ENCODE measurements at regions not wholly inside any gene's neighbourhood (a gene's known extent, or its start where the extent isn't known, plus 50 kb on each side); places are given as distances from the start of the nearest gene placed in this dataset.

- TF ChIP-seq POLR2AphosphoS5 (IDR thresholded peaks at IDR 0.05; ENCODE audit: low read depth, low read length) (no peak), SIN3A (IDR thresholded peaks at IDR 0.05; ENCODE audit: borderline replicate concordance, insufficient read depth, low read depth, low read length) (no peak), CTCF (IDR thresholded peaks at IDR 0.05) (no peak), REST (IDR thresholded peaks at IDR 0.05; ENCODE audit: insufficient read depth in 1 of 2, low read depth in 2 of 2, low read length in 1 of 2) (no peak), TCF7L2 (IDR thresholded peaks at IDR 0.05; ENCODE audit: low read depth, low read length) (no peak)
- CTCF ChIA-PET = no interaction called here
- Histone ChIP-seq H3K4me1 (ENCODE audit: control insufficient read depth, insufficient read depth, low read length) (peaks cover 19% of the 10 kb centered on the region), H3K9me3 (ENCODE audit: control insufficient read depth, insufficient read depth, low read depth, low read length) (peaks cover 20% of the 10 kb centered on the region; the same call in 1 of the 2 replicates), H3K27ac (ENCODE audit: low read length) (peak overlapping the region; percentile 100), H3K27me3 (ENCODE audit: control insufficient read depth, insufficient read depth, low read length) (no peaks in the 10 kb centered on the region), H3K36me3 (ENCODE audit: control insufficient read depth, insufficient read depth, low read length) (no peaks in the 10 kb centered on the region), H3K4me3 (ENCODE audit: low read depth in 2 of 2, low read length in 2 of 2) (no peak overlapping the region)
- no TSS peak for BruUV-seq (replicated peaks)
- in situ Hi-C loops (cut with HindIII; ENCODE audit: low pct_unique_long_range_greater_than_20kb, low sequenced_read_pairs) (no loop called here), intact Hi-C loops (cut with micrococcal nuclease; ENCODE audit: unreplicated experiment) (no loop called here)
- POLR2A ChIA-PET = interaction anchor here (1.5 kb wide), 1 partner anchor 52 kb away, joined by 4 read pairs; no protein-coding TSS in a partner anchor
- ATAC-seq (no peak), DNase-seq (ENCODE audit: low read depth, low spot score) (no peak)
Measured at GRCh38 chr1:8112611-8113261, 86.6 kb upstream of the ERRFI1 start.

- peaks cover 20% of the 10 kb centered on the region; the same call in 1 of the 2 replicates for H3K9me3 ChIP-seq (ENCODE audit: control insufficient read depth, insufficient read depth, low read depth, low read length)
- POLR2A ChIA-PET = no interaction called here
- BruUV-seq (replicated peaks) = no TSS peak
- no peak overlapping the region for H3K4me3 ChIP-seq (ENCODE audit: low read depth in 2 of 2, low read length in 2 of 2)
- peak overlapping the region; percentile 100; the same call in 1 of the 2 replicates for H3K27ac ChIP-seq (ENCODE audit: low read length)
- no peak for DNase-seq (ENCODE audit: low read depth, low spot score)
- H3K27me3 ChIP-seq (ENCODE audit: control insufficient read depth, insufficient read depth, low read length) = no peaks in the 10 kb centered on the region
- no peak for ATAC-seq
- H3K4me1 ChIP-seq (ENCODE audit: control insufficient read depth, insufficient read depth, low read length) = peaks cover 9% of the 10 kb centered on the region
- in situ Hi-C loops (cut with HindIII; ENCODE audit: low pct_unique_long_range_greater_than_20kb, low sequenced_read_pairs) (no loop called here), intact Hi-C loops (cut with micrococcal nuclease; ENCODE audit: unreplicated experiment) (no loop called here)
- CTCF ChIA-PET = no interaction called here
- no peaks in the 10 kb centered on the region for H3K36me3 ChIP-seq (ENCODE audit: control insufficient read depth, insufficient read depth, low read length)
- TF ChIP-seq POLR2AphosphoS5 (IDR thresholded peaks at IDR 0.05; ENCODE audit: low read depth, low read length) = no peak
- TF ChIP-seq TCF7L2 (IDR thresholded peaks at IDR 0.05; ENCODE audit: low read depth, low read length) = no peak
- no peak for TF ChIP-seq CTCF (IDR thresholded peaks at IDR 0.05)
- no peak for TF ChIP-seq REST (IDR thresholded peaks at IDR 0.05; ENCODE audit: insufficient read depth in 1 of 2, low read depth in 2 of 2, low read length in 1 of 2)
- TF ChIP-seq SIN3A (IDR thresholded peaks at IDR 0.05; ENCODE audit: borderline replicate concordance, insufficient read depth, low read depth, low read length) = no peak
Measured at GRCh38 chr1:8111560-8111959, 85.5 kb upstream of the ERRFI1 start.
